GM19025 (cell line): ENCODE measurements at regions not wholly inside any gene's neighbourhood (a gene's known extent, or its start where the extent isn't known, plus 50 kb on each side); places are given as distances from the start of the nearest gene placed in this dataset.

Experiments used
- ATAC-seq: cut with Tn5 transposase; IDR thresholded peaks from one replicate; pipeline ENCODE4 v1.9.1; 2021; ENCODE audit warnings: mild to moderate bottlenecking, low read depth, moderate library complexity; ENCODE audit not compliant: unreplicated experiment

DNA sequence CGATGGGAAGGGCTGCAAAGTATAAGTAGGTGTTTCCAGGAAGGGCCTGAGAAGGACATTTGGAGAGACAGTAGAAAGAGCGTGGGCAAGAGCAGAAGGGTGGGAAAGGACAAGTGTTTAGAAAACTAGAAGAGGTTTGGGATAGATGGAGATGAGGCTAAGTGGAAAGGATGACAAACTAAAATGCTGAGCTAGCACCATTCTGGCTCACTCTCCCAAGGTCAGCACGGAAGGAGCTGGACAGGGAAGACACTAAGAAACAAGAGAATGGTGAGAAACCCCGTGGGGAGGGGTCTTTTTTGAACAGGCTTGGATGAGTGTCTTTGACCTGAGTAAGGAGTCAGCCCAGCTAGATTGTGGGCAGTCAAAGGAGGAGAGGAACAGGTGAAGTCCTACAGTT is 286.0 kb downstream of the CDK5RAP2 start:
- ATAC-seq: no peak

DNA sequence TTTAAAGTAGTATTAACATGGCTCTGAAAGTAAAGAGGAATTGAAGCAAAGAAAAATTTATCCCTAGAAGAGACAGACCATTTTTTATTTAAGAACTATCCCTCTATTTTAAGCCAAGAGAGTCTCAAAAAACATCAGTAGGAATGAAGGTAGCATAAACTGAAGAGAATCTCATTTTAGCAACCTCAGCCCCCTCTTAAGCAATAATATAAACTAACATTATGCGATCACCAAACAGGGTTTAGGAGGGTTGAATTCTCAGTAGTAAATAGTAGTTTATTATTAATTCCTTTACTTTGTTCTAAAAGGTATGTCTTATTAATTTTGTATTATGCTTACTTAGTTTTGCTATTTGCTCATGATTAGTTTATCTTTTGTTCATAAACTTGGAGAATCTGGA is 287.4 kb downstream of the CDK5RAP2 start:
- no peak for ATAC-seq

DNA sequence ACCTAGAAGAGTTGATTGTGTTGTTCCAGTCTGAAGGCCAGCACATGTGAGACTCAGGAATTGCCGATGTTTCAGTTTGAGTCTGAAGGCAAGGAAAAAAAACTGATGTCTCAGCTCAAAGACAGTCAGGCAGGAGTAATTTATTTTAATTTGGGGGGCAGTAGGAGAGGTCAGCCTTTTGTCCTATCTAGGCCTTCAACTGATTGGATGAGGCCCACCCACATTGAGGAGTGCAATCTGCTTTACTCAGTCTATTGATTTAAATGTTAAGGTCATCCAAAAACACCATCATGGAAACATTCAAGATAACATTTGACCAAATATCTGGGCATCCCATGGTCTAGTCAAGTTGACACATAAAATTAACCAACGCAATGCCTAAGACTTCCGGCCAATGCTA is 288.9 kb downstream of the CDK5RAP2 start:
- ATAC-seq: no peak

DNA sequence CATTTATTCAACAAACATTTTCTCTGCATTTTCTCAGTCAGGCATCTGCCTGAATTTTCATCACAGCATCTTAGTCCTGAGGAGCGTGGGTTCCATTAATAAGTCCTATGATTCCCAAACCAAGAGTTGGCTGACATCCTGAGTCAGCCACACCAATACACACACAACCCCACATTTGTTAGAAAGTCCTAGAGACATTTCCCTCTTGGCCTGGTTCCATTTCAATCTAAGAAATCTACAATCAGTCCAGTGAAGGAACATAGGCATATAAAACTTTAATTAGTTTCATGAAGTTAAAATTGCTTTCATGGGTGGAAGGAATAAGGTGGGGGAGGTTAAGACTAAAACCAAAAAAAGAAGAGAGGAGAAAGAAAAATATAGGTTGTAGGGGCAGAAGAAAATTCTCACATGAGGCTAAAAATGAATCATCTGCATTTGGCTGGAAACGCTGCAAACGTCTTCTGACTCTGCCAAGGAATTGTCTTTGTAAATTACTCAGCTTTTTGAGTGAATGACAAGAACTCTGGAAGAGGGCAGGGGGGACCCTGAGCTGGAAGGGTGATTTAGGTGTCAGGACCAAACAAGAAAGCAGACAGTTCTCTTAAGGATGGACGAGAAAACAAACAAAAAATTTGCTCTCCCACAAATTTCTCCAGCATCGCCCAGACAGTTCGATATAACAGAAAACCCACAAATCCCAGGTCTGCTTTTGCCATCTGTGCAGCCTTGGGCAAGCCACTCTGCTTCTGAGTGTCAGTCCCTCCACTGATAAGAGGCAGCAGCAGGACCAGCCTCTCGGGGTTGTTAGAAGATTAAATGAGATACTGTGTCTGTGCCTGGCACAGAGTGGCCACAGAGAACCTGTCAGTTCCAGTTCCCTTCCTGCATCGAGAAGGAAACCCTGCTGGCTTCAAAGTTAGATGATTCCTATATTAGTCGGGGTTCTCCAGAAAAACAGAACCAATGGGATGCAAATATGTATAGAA is 289.7 kb downstream of the CDK5RAP2 start:
- ATAC-seq: no peak

DNA sequence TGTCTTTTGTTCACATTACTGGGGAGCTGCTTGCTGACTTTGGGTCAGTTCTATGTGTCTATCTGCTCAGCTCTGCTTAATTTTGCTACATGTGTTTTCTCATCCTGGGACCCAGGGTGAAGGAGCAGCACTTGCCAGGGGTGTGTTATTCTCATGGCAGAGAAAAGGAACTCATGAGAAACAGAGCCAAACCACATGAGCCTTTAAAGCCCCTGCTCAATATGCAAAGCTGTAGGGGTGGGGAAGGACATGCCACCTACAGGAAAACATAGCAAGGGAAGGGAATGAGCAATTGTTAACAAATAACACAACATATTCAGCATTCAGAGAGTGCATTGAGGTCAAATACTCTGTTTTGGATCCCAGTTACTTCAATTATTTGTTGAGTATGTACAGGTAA is 290.9 kb downstream of the CDK5RAP2 start:
- no peak for ATAC-seq

DNA sequence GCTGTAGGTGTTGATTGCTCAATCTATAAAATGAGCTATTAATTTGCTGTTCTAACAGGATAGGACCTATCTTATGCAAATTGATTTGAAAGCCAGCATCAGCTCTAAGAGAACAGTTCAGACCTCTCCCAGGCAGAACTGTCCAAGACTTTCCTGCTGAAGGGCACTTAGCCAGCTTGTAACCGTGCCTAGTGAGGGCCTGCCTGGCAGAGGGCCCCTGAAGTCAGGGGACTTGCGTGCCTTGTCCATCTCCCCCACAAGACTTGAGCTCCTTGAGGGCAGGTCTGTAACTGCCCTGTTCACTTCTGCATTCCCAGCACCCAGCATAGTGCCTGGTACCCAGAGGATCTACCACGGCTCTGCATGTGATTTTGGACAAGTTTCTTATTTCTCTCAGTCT is 293.4 kb downstream of the CDK5RAP2 start:
- ATAC-seq: no peak

DNA sequence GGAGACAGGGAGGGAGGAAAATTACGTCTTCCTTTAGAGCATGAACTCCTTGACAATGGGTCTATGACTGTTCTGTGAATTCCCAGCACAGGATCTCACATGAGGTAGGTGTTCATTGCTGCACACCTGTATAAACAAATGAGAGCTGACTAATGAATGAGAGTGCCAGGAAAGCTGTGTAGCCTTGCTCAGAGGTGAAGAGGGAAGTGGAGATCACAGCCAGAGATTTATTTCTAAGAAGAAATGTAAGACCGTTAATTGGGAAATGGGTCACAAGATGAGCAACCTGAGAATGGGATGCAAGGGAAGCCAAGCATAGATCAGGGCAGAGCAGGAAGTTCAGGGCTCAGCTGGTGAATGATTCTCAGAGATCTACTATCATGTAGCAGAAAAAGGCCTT is 295.1 kb downstream of the CDK5RAP2 start:
- ATAC-seq: no peak

DNA sequence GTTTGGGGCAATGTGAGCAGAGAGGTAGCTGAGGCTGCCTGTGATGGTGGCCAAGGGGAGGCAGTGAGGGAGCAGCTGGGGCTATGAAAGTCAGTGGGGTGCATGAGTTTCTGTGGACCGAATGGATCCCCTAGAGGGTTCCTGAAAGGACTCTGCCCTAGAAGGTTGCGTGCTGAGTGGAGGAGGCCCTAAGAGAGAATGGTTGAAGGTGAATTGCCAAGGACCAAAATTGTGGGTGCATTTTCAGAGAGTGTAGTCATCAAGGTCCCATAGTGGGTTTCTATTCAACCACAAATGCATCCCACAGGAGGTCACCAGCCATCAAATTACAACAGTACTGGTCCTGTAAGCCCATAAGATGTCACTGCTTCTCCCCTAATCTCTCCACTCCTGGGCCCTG is 298.3 kb downstream of the CDK5RAP2 start:
- no peak for ATAC-seq

DNA sequence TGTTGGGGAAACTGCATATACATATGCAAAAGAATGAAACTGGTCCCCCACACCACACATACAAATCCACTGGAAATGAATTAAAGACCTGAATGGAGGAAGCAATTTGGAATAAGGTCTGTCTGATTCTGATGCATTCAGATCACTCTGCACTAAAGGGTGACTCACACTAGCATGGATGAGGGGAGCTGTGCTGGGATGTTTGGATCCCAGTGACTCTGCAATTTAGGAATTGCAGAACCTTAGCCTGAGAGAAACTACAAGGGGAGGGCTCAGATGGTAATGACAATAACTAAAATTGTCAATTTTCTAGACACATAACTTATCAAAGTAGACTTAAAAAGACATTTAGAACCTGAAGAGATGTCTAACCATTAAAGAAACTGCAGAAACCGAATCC is 312.0 kb downstream of the CDK5RAP2 start:
- no peak for ATAC-seq

DNA sequence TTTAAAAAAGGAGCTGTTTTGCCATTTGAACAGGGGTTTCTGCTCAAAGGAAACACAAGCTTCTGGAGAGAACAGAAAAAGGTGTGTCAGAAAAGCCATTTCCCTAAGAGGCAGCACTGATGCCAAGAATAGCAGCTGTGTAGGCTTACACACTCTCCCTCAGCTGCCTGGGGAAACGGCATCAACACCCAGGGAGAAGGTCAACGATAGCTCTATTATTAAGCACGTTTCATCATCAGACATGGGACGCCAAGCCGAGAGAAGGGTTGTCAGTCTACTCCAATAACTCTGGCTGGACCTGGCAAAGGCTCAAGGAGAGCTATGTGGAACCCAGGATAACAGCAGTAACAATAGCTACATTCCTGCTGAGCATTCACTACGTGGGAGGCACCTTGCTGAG is 314.2 kb downstream of the CDK5RAP2 start:
- no peak for ATAC-seq

DNA sequence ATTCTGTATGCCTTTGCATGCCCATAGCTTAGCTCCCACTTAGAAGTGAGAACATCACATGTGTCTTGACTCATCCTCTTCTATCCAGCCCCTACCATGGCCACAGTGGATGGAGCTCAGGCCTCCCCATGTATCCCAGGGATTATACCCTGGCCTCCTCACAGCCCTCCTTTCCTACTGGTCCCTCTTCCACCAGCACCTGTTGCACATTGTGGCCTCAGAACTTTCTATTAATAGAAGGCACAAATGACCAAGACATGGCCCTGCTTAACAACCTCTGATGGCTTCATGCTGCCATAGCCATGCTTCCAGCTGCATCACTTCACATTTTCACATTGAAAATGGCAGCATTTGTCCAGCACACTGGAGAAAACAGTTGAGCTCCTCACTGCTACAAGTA is 315.4 kb downstream of the CDK5RAP2 start:
- ATAC-seq: no peak

DNA sequence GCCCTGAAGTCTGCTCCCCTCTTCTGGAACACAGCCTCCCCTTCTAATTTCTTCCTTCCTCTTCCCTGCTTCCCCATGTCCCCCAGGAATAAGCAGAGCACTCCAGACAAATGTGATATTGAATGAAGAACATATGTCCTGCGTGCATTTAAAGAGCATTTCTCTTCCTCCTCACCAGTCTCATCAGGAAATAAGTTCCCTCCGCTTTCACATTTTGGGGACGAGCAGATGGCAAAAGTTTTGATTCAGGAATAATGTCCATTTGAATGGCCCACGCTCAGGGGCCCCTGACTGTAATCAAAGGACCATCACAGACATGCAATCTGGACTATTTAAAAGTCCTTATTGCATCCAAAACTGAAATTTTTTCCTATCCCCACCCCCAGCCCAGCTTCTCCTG is 316.1 kb downstream of the CDK5RAP2 start:
- ATAC-seq: no peak

DNA sequence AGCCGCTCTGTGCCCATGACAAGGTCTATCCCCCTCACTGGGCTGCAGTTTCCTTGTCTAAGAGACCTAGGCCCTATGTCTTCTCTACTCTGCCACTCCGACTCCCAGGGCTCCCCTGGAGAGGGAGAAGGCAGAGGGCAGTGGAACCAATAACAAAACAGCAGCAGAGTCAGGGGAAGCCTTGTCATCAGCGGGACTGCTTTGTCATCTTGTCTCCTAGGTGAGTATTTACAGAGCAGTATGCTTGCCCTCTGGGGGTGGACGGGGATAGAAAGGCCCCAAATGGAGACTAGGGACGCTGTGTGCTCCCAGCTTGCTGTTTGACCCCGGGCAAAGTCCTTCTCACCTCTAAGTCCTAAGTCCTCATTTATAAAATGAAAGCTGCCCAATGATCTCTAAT is 318.5 kb downstream of the CDK5RAP2 start:
- ATAC-seq: no peak

DNA sequence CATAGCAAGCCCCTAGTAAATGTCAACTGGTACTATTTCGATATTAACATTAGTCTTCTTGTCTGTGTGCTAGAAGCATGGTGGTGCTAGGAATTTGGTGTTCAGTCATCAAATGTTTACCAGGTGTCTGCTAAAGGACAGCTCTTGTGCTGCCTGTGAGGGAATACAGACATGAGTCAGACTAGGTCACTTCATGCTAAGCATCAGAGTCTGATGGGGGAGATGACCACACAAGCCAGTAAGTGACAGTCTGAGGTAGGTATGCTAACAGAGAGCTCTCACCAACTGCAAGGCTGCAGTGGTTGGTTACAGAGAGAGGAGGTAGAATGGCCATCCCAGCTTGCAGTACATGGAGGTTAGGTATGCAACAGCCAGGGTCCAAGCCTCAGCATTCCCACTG is 320.9 kb downstream of the CDK5RAP2 start:
- no peak for ATAC-seq

DNA sequence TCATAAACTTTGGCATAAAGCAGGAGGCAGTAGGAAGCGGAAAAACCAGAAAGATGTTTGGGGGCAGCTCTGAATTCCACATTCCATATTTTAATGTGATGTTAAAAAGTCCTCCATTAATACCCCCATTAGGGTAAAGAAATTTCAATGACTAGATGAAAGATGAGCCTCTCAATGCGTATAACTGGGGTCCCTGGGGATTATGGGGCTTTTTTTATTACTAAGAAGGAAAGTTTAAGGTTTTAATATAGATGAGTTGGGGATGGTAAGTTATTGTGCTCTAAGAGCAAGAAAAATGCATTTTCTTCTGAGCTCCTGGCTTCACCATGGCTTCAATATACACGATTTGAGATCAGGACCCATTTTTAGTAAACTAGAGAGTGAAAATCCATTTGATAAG is 321.9 kb downstream of the CDK5RAP2 start:
- no peak for ATAC-seq

DNA sequence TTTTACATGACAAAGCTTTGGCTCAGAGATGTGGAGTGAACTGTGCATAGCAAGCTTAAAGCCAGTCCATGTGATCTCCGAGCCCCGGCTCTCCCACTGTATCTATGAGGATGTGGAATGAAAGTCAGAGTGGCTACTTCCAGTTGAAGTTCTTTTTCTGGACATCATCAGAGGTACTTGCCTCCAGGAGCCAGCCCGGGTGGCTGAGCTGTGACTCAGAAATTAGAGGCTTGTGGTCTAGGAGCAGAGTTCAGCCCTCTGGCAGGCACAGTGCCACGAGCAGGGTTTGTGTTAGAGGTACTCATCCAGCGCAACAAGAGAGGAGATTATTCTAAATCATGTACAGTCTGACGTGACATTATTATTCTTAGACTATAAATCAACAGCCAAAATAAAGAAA is 322.5 kb downstream of the CDK5RAP2 start:
- no peak for ATAC-seq

DNA sequence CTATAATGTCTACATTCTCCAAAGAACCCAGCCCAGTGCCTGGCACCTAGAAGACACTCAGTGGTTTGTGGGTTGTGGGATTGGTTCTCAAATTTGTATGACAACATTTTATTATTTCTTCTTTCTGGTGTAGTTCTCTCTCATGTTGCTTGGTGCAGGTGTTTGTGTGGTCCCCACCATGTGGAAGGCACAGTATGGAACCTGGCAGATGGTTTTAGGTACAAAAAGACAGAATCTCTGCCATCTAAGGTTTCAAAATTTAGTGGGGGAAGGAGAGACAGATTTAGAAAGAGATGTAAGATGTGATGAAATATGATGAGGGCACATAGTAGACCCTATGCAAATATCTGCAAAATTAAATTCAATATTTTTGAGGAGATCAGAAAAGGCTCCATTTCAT is 323.8 kb downstream of the CDK5RAP2 start:
- ATAC-seq: no peak

DNA sequence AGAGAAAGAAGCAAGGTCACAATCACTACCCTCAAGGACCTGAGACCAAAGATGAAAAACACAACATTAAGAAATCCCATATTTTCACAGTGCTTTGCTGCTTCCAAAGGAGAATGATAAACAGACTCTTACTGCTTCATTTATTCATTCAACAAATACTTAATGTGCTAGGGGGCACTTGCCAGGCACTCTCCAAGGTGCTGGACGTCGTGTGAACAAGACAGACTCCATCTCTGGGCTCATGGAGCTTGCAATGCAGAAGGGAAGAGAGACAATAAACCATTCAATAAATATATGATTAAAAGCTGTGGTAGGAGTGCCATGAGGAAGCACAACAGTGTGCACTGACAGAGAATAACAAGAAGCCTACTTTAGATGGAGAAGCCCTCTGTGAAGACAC is 327.7 kb downstream of the CDK5RAP2 start:
- ATAC-seq: no peak

DNA sequence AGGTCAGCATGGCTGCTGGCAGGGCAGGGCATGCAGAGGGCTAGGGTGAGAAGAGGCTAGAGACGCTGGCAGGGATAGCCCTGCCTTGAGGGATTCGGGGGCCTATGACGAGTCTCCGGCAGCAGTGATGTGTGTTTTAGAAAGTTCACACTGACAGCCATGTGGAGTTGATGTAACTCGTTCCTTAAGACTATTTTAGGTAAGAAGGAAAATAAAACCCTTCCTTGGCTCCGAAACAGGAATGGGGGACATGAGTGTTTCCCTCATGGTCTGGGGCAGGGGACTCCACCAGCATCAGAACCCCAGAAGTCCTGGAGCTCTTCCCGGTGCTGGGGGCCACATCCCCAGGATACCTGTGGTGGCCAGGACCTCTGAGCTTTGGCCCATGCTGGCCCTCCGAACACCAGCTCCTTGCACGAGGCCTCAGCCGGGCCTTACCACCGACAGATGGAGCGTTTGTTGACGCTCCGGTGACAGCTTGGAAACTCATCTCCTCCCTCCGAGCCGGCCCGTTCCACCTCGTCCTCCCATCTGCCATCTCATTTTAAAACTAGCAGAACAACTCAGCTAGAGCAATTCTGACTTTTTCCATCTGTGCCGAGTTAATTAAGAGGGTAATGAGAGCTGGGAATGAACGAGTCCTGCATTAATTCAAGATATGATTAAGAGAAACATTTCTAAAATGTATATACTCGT is 337.7 kb downstream of the CDK5RAP2 start:
- no peak for ATAC-seq

DNA sequence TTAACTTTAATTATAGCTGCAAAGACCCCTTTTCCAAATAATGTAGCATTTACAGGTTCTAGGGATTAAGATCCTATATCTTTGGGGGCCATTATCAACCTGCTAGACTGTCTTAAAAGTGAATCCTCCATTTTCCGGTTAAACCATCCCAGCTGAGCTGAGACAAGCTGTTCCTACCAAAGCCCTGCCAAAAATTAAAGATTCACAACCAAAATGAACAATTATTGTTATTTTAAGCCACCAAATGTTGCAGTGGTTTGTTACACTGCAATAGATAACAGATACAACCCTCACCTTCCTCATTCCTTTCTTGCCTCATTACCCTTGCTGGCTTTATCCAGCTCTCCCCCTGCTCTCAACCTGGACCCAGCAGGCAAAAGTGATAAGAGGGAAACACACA is 343.4 kb downstream of the CDK5RAP2 start:
- ATAC-seq: no peak

DNA sequence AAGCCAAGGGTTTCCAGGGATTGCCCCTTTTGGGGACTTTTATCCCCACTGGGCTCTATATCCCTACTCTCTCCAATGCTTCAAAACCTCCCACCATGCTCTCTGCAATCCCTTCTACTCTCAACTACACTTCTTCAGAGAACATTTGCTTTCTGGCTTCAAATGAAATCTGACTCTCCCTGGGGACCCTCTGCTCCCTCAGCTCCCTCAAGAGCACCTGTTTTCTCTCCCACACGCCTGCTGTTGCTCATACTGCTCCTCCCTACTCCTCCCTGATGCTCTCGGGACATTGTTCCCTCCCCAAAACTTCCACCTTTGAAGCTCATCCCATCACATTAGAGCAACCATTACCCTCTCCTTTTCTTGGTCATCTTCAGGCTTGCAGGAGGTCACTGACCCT is 344.9 kb downstream of the CDK5RAP2 start:
- no peak for ATAC-seq

DNA sequence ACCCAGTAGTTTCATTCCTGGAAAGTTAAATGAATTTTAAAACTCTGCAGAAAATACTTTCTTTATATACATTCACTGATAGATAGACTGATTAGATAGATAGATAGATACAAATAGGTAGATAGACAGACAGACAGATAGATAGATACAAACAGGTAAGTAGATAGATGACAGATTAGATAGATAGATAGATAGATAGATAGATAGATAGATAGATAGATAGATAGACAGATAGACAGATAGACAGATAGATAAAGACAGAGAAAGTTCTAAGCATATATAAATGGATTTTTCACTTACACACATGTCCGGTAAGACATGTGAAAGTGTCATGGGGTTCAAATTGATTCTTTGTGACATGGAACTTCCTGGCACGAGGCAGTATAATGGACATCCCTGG is 349.7 kb downstream of the CDK5RAP2 start:
- ATAC-seq: no peak
